GM23338 (cell line): ENCODE measurements at regions not wholly inside any gene's neighbourhood (a gene's known extent, or its start where the extent isn't known, plus 50 kb on each side); places are given as distances from the start of the nearest gene placed in this dataset.

Source experiments
- CREB1 ChIP-seq: fragments of 250-450 bp; sonication (Bioruptor Pico); IDR thresholded peaks from 2 replicates; pipeline ENCODE4 v1.5.0; 2020; ENCODE audit warnings: low read depth, mild to moderate bottlenecking, moderate library complexity
- CTCF ChIP-seq, 2 experiments: fragments of 200-600 bp in 1 of 2; sonication (generic) in 1 of 2; conservative IDR thresholded peaks; 2 replicates each; pipeline versions ENCODE4 v1.5.1 to v1.6.1; 2016 to 2017; ENCODE audit warnings: antibody characterized with exemption in 2 of 2, low read depth in 2 of 2, mild to moderate bottlenecking in 2 of 2, moderate library complexity in 1 of 2
- EZH2 ChIP-seq: fragments of 200-600 bp; sonication (generic); IDR thresholded peaks from one replicate; pipeline ENCODE4 v1.8.0; 2017; ENCODE audit warnings: antibody characterized with exemption, mild to moderate bottlenecking, low read depth; ENCODE audit not compliant: unreplicated experiment
- EZH2phosphoT487 ChIP-seq: fragments of 200-600 bp; sonication (generic); IDR thresholded peaks from one replicate; pipeline ENCODE4 v1.8.1; 2018; ENCODE audit warnings: antibody characterized with exemption; ENCODE audit not compliant: unreplicated experiment
- JUNB ChIP-seq: IDR thresholded peaks from one replicate; pipeline ENCODE4 v1.6.1; 2016; ENCODE audit warnings: antibody characterized with exemption; ENCODE audit not compliant: unreplicated experiment
- POLR2AphosphoS5 ChIP-seq: IDR thresholded peaks from 2 replicates; pipeline ENCODE4 v1.6.1; 2016; ENCODE audit warnings: antibody characterized with exemption, low read depth
- ZNF331 ChIP-seq: fragments of 250-450 bp; sonication (Bioruptor Pico); IDR thresholded peaks from 2 replicates; pipeline ENCODE4 v1.5.0; 2020; ENCODE audit warnings: low read depth, mild to moderate bottlenecking, moderate library complexity
- ZNF462 ChIP-seq: fragments of 250-450 bp; sonication (Bioruptor Pico); IDR thresholded peaks from 2 replicates; pipeline ENCODE4 v1.5.0; 2020; ENCODE audit warnings: mild to moderate bottlenecking, moderate library complexity

- TF ChIP-seq ZNF462 (CRISPR knock-in tag) (no peak), POLR2AphosphoS5 (no peak), EZH2 (no peak), ZNF331 (CRISPR knock-in tag) (no peak), CTCF (conservative IDR thresholded peaks at IDR 0.05; ENCODE audit: low read depth in 2 of 2) (no peak), EZH2phosphoT487 (no peak), JUNB (no peak), CREB1 (CRISPR knock-in tag) (no peak)
Measured at GRCh38 chr1:229792012-229792975, 166.2 kb downstream of the URB2 start (continued).
